ENCODE measurements at regions not wholly inside any gene's neighbourhood (a gene's known extent, or its start where the extent isn't known, plus 50 kb on each side); places are given as distances from the start of the nearest gene placed in this dataset.

DNA sequence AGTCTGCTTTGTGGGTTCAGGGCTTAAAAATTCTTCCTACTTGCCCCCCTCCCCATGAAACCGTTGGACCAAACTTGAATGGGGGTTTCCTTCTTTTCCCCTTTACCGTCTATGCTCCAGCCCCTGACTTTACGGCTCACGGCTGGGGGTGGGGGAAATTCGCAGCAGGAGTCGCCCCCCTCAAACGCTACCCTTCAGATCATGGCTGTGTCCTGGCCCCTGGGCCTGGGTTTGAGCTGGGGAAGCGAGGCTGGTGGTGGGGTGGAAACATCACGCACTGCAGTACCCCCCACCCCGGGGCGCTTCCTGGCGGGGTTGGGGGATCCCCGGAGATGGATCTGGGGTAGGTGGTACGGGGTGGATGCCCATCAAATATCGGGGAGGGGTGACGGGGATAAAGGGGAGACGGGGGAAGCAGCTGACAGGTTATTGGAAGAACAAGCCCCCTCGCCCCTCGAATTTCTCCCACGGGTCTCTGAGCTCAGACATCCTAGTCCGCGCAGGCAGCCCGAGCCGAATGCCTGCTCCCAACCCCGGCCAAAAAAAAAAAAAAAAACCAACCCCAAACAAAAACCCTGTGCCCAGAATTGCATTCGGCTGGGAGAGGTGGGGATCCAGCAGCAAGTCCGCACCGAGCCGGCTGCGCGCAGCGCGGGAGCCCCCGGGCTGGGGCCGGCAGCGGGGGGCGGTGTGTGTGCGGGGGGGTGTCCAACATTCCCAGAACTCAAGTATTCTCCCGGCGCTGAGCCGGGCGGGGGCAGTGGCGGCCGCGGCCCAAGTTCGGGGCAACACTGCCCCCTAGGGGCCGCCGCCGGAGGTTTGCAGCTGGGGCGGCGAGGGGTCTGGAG, 59.0 kb upstream of the ACOT11 start (continued):
- TF ChIP-seq E2F6 (IDR thresholded peaks at IDR 0.05; ENCODE audit: borderline replicate concordance in 1 of 2, extremely low read depth in 1 of 2, insufficient read depth in 1 of 2, insufficient read length in 1 of 2, low read depth in 1 of 2, low read length in 1 of 2, poor library complexity in 1 of 2, severe bottlenecking in 1 of 2) (peak in 1 of 2 experiments; percentile 62), MAZ (CRISPR knock-in tag; conservative IDR thresholded peaks at IDR 0.05 in 1 of 2, IDR thresholded peaks at IDR 0.05 in 1 of 2) (peak; percentile 94 to 97), ZNF354B (CRISPR knock-in tag; IDR thresholded peaks at IDR 0.05) (no peak), SIN3A (IDR thresholded peaks at IDR 0.05; ENCODE audit: borderline replicate concordance in 2 of 2, control insufficient read depth in 1 of 2, low read depth in 2 of 2, low read length in 2 of 2) (no peak), MAFG (tag; conservative IDR thresholded peaks at IDR 0.05) (no peak), EGR1 (conservative IDR thresholded peaks at IDR 0.05) (peak; percentile 81), AFF1 (IDR thresholded peaks at IDR 0.05; ENCODE audit: low read depth in 1 of 2, partially characterized antibody in 2 of 2) (peak in 1 of 2 experiments; percentile 46), SMARCB1 (IDR thresholded peaks at IDR 0.05; ENCODE audit: insufficient read length, low read depth) (no peak), SMAD4 (CRISPR knock-in tag; conservative IDR thresholded peaks at IDR 0.05) (peak; percentile 89), ZNF253 (CRISPR knock-in tag; conservative IDR thresholded peaks at IDR 0.05) (no peak), ZFP1 (CRISPR knock-in tag; IDR thresholded peaks at IDR 0.05) (no peak), ZBTB26 (CRISPR knock-in tag; IDR thresholded peaks at IDR 0.05) (no peak), ZNF311 (CRISPR knock-in tag; IDR thresholded peaks at IDR 0.05) (no peak)
- TF ChIP-seq, protein P1, sequence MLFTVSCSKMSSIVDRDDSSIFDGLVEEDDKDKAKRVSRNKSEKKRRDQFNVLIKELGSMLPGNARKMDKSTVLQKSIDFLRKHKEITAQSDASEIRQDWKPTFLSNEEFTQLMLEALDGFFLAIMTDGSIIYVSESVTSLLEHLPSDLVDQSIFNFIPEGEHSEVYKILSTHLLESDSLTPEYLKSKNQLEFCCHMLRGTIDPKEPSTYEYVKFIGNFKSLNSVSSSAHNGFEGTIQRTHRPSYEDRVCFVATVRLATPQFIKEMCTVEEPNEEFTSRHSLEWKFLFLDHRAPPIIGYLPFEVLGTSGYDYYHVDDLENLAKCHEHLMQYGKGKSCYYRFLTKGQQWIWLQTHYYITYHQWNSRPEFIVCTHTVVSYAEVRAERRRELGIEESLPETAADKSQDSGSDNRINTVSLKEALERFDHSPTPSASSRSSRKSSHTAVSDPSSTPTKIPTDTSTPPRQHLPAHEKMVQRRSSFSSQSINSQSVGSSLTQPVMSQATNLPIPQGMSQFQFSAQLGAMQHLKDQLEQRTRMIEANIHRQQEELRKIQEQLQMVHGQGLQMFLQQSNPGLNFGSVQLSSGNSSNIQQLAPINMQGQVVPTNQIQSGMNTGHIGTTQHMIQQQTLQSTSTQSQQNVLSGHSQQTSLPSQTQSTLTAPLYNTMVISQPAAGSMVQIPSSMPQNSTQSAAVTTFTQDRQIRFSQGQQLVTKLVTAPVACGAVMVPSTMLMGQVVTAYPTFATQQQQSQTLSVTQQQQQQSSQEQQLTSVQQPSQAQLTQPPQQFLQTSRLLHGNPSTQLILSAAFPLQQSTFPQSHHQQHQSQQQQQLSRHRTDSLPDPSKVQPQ (CRISPR knock-in tag; IDR thresholded peaks at IDR 0.05; ENCODE audit: borderline replicate concordance): no peak
- TF ChIP-seq, protein P2, sequence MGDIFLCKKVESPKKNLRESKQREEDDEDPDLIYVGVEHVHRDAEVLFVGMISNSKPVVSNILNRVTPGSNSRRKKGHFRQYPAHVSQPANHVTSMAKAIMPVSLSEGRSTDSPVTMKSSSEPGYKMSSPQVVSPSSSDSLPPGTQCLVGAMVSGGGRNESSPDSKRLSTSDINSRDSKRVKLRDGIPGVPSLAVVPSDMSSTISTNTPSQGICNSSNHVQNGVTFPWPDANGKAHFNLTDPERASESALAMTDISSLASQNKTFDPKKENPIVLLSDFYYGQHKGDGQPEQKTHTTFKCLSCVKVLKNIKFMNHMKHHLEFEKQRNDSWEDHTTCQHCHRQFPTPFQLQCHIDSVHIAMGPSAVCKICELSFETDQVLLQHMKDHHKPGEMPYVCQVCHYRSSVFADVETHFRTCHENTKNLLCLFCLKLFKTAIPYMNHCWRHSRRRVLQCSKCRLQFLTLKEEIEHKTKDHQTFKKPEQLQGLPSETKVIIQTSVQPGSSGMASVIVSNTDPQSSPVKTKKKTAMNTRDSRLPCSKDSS (IDR thresholded peaks at IDR 0.05; ENCODE audit: low read depth, partially characterized antibody): no peak

Data from K562 (cell line).